ENCODE measurements at regions not wholly inside any gene's neighbourhood (a gene's known extent, or its start where the extent isn't known, plus 50 kb on each side); places are given as distances from the start of the nearest gene placed in this dataset.

DNA sequence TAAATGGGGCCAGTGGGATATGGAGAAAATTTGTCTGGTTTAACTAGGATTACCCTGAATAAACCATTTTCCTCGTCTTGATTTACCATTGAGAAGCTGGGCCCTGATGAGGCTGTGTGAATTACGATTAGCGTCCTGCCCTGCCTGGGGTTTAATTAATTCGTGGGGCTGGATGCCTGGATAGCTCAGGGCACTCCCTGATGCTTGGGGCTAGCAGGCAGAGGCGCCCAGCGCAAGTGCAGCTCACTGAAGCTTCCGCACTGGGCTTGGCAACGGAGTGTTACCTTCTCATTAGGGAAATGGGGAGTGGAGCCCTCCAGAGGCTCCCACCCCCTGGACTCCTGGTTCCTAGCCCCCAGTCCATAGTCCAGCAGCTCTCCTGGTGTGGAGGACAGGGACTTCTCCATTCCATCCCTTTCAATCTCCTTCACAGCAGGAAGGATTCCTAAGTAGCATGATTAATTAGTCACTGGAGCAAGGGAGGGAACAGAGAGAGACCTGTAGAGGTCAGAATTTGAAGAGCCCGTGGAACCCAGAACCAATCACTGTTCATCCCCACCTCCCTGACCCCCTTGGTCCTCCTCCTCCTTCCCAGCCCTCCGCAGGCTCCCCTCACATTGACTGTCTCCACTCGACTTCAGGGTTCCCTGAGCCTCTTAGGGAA is 107.2 kb downstream of the UQCRFS1 start:
- BruUV-seq (replicated peaks), result no TSS peak
- no peaks in the 10 kb centered on the region for H3K4me1 ChIP-seq (ENCODE audit: insufficient read depth, low read length, poor library complexity, severe bottlenecking)

DNA sequence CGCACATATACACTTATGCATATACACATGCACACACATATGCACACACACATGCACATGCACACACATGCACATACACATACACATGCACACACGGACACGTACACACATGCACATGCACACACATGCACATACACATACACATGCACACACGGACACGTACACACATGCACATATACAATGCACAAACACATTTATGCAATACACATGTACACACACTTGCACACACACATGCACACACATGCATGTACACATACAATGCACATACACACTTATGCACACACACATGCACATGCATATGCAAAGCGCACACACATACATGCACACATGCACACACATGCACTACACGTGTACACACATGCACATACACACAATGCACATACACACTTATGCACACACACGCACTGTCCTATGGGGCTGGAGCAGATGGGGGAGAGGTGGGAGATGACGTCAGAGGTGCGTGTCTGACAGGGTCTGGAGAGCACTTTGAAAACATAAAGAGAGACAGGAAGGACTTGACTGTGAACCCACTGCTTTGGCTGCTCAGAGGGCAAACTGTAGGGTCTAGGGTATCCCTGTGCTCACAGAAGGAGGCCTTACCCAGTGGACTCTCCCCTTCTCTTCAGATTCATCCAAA is 108.2 kb downstream of the UQCRFS1 start:
- H3K9me3 ChIP-seq (ENCODE audit: low read depth, low read length, poor library complexity, severe bottlenecking), result peaks cover 47% of the 10 kb centered on the region
- no peaks in the 10 kb centered on the region for H3K27me3 ChIP-seq (replicated peaks; ENCODE audit: insufficient read depth, low read depth, low read length, poor library complexity)
- TF ChIP-seq, protein P1, sequence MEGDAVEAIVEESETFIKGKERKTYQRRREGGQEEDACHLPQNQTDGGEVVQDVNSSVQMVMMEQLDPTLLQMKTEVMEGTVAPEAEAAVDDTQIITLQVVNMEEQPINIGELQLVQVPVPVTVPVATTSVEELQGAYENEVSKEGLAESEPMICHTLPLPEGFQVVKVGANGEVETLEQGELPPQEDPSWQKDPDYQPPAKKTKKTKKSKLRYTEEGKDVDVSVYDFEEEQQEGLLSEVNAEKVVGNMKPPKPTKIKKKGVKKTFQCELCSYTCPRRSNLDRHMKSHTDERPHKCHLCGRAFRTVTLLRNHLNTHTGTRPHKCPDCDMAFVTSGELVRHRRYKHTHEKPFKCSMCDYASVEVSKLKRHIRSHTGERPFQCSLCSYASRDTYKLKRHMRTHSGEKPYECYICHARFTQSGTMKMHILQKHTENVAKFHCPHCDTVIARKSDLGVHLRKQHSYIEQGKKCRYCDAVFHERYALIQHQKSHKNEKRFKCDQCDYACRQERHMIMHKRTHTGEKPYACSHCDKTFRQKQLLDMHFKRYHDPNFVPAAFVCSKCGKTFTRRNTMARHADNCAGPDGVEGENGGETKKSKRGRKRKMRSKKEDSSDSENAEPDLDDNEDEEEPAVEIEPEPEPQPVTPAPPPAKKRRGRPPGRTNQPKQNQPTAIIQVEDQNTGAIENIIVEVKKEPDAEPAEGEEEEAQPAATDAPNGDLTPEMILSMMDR (conservative IDR thresholded peaks at IDR 0.05; ENCODE audit: low read depth, low read length), result no peak
- TF ChIP-seq EZH2 (IDR thresholded peaks at IDR 0.05; ENCODE audit: borderline replicate concordance, low read depth, low read length, poor library complexity, severe bottlenecking), result no peak
- DNase-seq (ENCODE audit: low spot score), result no peak
- ChIA-PET CTCF (no interaction called here), POLR2A (ENCODE audit: low non-redundant PET) (no interaction called here)
- H3K4me1 ChIP-seq (ENCODE audit: insufficient read depth, low read length, poor library complexity, severe bottlenecking), result no peaks in the 10 kb centered on the region
- H3K4me3 ChIP-seq (ENCODE audit: low read depth, low read length, poor library complexity, severe bottlenecking), result no peak overlapping the region
- no peak overlapping the region for H3K27ac ChIP-seq (ENCODE audit: low read depth, low read length, poor library complexity, severe bottlenecking)
- BruUV-seq (replicated peaks), result no TSS peak
- intact Hi-C loops (cut with micrococcal nuclease; ENCODE audit: unreplicated experiment), result no loop called here
- H3K36me3 ChIP-seq (ENCODE audit: insufficient read depth, low read length, poor library complexity, severe bottlenecking), result no peaks in the 10 kb centered on the region

More for the DNA sequence above, 107.2 kb downstream of the UQCRFS1 start:
- peaks cover 47% of the 10 kb centered on the region for H3K9me3 ChIP-seq (ENCODE audit: low read depth, low read length, poor library complexity, severe bottlenecking)
- TF ChIP-seq, protein P1 (conservative IDR thresholded peaks at IDR 0.05; ENCODE audit: low read depth, low read length), result no peak
- POLR2A ChIA-PET (ENCODE audit: low non-redundant PET), result no interaction called here
- intact Hi-C loops (cut with micrococcal nuclease; ENCODE audit: unreplicated experiment), result no loop called here
- no peaks in the 10 kb centered on the region for H3K27me3 ChIP-seq (replicated peaks; ENCODE audit: insufficient read depth, low read depth, low read length, poor library complexity)
- CTCF ChIA-PET, result no interaction called here
- H3K36me3 ChIP-seq (ENCODE audit: insufficient read depth, low read length, poor library complexity, severe bottlenecking), result no peaks in the 10 kb centered on the region
- no peak overlapping the region for H3K4me3 ChIP-seq (ENCODE audit: low read depth, low read length, poor library complexity, severe bottlenecking)
- no peak for DNase-seq (ENCODE audit: low spot score)
- H3K27ac ChIP-seq (ENCODE audit: low read depth, low read length, poor library complexity, severe bottlenecking), result no peak overlapping the region

DNA sequence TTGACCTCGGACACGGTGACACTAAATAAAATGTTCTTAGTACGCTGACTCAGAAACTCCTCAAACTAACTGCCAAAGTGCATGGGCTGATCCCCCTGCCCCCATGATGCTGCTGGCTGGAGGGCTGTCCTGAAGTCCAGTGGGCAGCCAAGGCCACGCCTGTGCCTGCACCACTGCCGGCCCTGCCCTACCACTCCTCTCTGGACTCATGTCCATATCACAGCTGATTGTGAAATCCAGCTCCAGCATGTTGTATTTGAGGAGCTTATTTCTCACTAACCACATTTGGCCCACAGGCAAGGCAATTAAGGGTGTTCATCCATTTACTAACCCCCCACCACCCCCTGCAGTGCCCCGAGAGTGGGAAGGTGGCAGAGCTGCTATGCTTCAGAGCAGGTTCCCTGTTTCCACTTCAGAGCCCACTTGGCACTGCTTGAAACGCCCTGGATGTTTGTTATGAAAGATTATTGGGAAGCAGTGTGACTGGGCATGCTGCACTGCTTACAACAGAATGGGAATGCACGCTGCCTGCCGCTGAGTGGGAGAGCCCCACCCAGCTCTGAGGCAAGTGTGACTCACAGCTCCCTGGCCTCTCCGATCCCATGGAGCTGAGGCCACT is 114.0 kb downstream of the UQCRFS1 start:
- ChIA-PET CTCF (no interaction called here), POLR2A (ENCODE audit: low non-redundant PET) (no interaction called here)
- H3K9me3 ChIP-seq (ENCODE audit: low read depth, low read length, poor library complexity, severe bottlenecking), result peaks cover 27% of the 10 kb centered on the region
- intact Hi-C loops (cut with micrococcal nuclease; ENCODE audit: unreplicated experiment), result no loop called here
- H3K4me1 ChIP-seq (ENCODE audit: insufficient read depth, low read length, poor library complexity, severe bottlenecking), result no peaks in the 10 kb centered on the region
- BruUV-seq (replicated peaks), result no TSS peak
- no peaks in the 10 kb centered on the region for H3K27me3 ChIP-seq (replicated peaks; ENCODE audit: insufficient read depth, low read depth, low read length, poor library complexity)
- H3K27ac ChIP-seq (ENCODE audit: low read depth, low read length, poor library complexity, severe bottlenecking), result no peak overlapping the region
- no peak for DNase-seq (ENCODE audit: low spot score)
- H3K4me3 ChIP-seq (ENCODE audit: low read depth, low read length, poor library complexity, severe bottlenecking), result no peak overlapping the region
- no peak for TF ChIP-seq EZH2 (IDR thresholded peaks at IDR 0.05; ENCODE audit: borderline replicate concordance, low read depth, low read length, poor library complexity, severe bottlenecking)
- TF ChIP-seq, protein P1 (conservative IDR thresholded peaks at IDR 0.05; ENCODE audit: low read depth, low read length), result no peak
- H3K36me3 ChIP-seq (ENCODE audit: insufficient read depth, low read length, poor library complexity, severe bottlenecking), result no peaks in the 10 kb centered on the region
